Left colon (tissue), 2 donors: ENCODE measurements at regions not wholly inside any gene's neighbourhood (a gene's known extent, or its start where the extent isn't known, plus 50 kb on each side); places are given as distances from the start of the nearest gene placed in this dataset.
A peak's percentile ranks its signal among the peaks of the same experiment; 100 is the strongest.

ENCODE experiments used
- ATAC-seq: fragments of 200-7000 bp; cut with Tn5 transposase; one replicate; pipeline ENCODE4 v1.9.1; 2020; ENCODE audit warnings: mild to moderate bottlenecking, moderate library complexity
- DNase-seq, 2 donors: peaks; one replicate each; pipeline ENCODE4 v3.0.0-alpha.2; 2020
- intact Hi-C, 2 donors: fragments of 100-400 bp; cut with DNase I in 1 of 2; cut with micrococcal nuclease in 1 of 2; formaldehyde crosslinking; loops; one replicate each; pipeline versions ENCODE4 v1.11.2 to v1.14.0; 2022; cut with DNase I, micrococcal nuclease
- donor health status: DM: no; HTN: no; CAD: no.
- donor health status: DM: yes; HTN: yes; CAD: no.

GRCh38 chr6:168908887-168909286, 344.8 kb downstream of the THBS2 start:
- intact Hi-C loops: no loop called here
- DNase-seq: no peak
- ATAC-seq: no peak

DNA sequence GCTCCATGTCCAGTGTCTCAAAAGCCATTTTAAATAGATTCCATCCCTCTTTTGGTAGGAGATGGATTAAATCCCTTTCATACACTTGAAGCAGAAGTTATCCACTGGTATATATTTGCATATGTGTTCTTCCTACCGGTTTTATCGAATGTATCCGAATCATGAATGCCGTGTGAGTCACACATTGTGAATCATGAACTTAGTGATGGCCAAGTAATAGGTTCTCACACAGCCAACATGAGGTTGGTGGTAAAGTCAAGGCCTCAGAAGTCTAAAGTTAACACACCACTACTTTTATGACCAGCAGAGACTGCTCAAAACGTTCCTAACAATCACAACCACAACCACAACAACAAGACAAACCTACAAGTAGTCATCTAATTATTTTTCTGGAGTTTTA, 345.5 kb downstream of the THBS2 start:
- intact Hi-C loops: no loop called here
- ATAC-seq: no peak
- DNase-seq: no peak

- ATAC-seq (peak; percentile 85), DNase-seq (no peak)
- intact Hi-C loops: no loop called here
Measured at GRCh38 chr6:168906391-168906790, 347.3 kb downstream of the THBS2 start.

- intact Hi-C loops: no loop called here
- DNase-seq: no peak
- no peak for ATAC-seq
Measured at GRCh38 chr6:168905451-168906090, 348.1 kb downstream of the THBS2 start.

GRCh38 chr6:168903613-168904345, 349.9 kb downstream of the THBS2 start:
- no peak for ATAC-seq
- intact Hi-C loops: no loop called here
- DNase-seq: no peak

- DNase-seq (no peak), ATAC-seq (no peak)
- intact Hi-C loops: no loop called here
Measured at GRCh38 chr6:168902075-168902474, 351.6 kb downstream of the THBS2 start.

- ATAC-seq: no peak
- intact Hi-C loops: no loop called here
Measured at GRCh38 chr6:168901076-168901475, 352.6 kb downstream of the THBS2 start.

DNA sequence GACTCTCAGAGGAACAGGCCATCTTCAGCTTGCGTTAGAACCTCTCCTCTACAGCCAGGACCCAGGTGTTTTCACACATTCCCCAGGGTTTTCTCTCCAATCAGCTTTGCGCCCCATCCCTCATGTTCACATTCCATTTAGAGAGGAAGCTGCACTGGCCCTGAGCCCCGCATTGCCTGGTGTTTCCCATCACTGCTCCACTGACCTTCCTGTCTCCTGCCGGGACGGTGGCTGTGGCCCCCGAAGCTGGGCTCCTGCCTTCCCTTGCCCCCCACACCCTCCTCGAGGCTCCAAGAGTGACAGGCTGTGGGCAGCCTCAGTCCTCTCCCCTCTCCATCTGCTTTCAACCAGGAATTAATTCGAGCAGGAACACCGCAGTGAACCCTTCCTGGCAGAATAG, 357.3 kb downstream of the THBS2 start:
- ATAC-seq (no peak), DNase-seq (no peak)
- intact Hi-C loops: loop anchor here in 1 of 2 donors (10.0 kb wide), 1 partner anchor 628 kb away; no protein-coding TSS in a partner anchor

More at GRCh38 chr6:168901076-168901475, 352.6 kb downstream of the THBS2 start:
- DNase-seq: no peak

- DNase-seq (peak; percentile 81 to 90), ATAC-seq (peak; percentile 95)
- intact Hi-C loops: loop anchor here in 1 of 2 donors (10.0 kb wide), 1 partner anchor 630 kb away; no protein-coding TSS in a partner anchor
Measured at GRCh38 chr6:168895102-168895812, 358.4 kb downstream of the THBS2 start.

- DNase-seq (no peak), ATAC-seq (no peak)
- intact Hi-C loops: loop anchor here in 1 of 2 donors (10.0 kb wide), 1 partner anchor 633 kb away; no protein-coding TSS in a partner anchor
Measured at GRCh38 chr6:168892031-168892430, 361.6 kb downstream of the THBS2 start.

GRCh38 chr6:168890981-168891365, 362.7 kb downstream of the THBS2 start:
- ATAC-seq: no peak
- intact Hi-C loops: loop anchor here in 1 of 2 donors (10.0 kb wide), 1 partner anchor 634 kb away; no protein-coding TSS in a partner anchor

DNA sequence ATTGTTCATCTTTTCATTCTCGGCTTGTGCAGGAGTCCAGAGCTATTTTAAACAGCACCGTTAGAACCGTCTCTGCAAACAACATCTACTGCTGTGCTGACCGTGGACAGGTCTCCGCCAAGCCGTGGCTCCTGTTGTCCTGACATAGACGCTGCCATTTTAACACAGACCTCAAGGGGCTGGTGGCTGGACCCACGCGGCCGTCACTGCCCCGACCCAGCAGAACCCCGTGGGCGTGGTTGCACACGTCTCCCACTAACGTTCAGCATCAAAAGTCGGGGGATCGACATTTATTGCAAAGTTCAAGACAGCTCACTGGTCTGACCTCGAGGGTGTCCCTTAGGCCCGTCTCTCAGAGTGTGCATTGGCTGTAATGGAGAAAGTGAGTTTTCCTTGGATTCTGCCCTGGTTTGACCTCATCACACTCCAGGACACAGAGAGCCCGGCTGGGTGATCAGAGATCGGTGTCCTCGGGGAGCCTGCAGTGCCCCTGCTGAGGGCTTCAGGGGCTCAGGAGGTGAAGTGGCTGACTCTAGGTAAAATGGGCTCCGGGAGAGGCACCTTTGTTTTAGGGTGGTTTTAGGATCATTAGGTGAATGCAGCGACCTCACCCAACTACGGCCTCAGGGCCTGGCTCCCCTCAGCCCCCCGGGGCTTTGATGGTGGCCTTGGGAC, 363.2 kb downstream of the THBS2 start:
- DNase-seq: no peak
- intact Hi-C loops: loop anchor here in 1 of 2 donors (10.0 kb wide), 1 partner anchor 634 kb away; no protein-coding TSS in a partner anchor
- no peak for ATAC-seq

More at GRCh38 chr6:168890981-168891365, 362.7 kb downstream of the THBS2 start:
- DNase-seq: no peak

DNA sequence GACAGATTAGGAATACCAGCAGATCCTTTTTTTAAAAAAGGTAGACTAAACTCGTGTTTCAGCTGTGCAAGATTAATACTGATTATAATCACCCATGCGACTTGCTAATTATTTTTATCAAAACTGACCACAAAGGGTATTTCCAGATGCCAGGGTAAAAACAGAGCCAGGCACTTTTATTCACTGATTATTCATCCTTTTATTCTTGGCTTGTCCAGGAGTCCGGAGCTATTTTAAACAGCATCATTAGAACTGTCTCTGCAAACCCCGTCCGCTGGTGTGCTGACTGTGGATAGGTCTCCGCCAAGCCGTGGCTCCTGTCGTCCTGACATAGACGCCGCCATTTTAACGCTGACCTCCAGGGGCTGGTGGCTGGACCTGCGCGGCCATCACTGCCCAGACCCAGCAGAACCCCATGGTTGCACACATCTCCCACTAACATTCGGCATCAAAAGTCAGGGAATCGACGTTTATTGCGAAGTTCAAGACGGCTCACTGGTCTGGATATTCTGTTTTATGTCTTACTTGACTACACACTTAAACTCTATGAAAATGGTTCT, 364.8 kb downstream of the THBS2 start:
- intact Hi-C loops: loop anchor here (5.0 kb wide), 2 partner anchors 517 to 522 kb away; no protein-coding TSS in a partner anchor
- ATAC-seq: no peak
- DNase-seq: no peak

DNA sequence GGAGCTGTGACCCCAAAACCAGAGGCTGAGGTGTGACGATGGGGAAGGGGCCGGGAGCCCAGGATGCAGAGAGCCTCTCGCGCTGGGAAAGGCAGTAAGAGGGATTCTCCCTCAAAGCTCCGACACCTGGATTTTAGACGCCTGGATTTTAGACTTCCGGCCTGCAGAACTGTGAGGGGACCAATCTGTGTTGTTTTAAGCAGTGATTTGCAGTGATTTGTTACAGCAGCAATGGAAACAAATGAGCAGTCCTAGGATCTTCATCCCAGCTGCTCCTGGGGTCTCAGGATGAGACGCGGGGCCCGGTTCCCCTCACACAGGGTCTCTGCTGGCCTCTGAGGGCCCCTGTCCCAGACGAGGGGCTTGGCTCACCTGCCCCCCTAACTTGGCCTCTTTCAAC, 365.5 kb downstream of the THBS2 start:
- DNase-seq (no peak), ATAC-seq (no peak)
- intact Hi-C loops: loop anchor here (5.0 kb wide), 2 partner anchors 516 to 521 kb away; no protein-coding TSS in a partner anchor

GRCh38 chr6:168887621-168888020, 366.0 kb downstream of the THBS2 start:
- no peak for ATAC-seq
- no peak for DNase-seq
- intact Hi-C loops: loop anchor here (5.0 kb wide), 2 partner anchors 515 to 520 kb away; no protein-coding TSS in a partner anchor

DNA sequence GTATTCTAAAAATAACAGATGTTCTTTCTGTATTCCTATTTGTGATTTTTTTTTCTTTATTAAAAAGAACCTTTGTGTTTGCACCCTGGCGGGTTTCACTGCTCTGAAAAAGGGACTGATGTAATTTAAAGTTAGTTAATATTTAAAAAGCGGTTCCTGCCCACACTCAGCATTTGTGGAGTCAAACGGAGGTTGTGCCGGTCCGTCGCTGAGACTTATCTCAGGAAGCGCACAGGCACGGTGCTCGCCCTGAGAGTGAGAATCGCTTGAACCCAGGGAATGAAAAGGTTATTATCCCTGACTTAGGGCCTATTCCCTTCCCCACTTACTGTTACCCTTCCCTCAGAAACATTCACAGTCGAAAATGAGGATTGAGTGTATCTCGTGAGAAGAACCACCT, 366.7 kb downstream of the THBS2 start:
- DNase-seq (no peak), ATAC-seq (no peak)
- intact Hi-C loops: loop anchor here (5.0 kb wide), 2 partner anchors 515 to 520 kb away; no protein-coding TSS in a partner anchor

DNA sequence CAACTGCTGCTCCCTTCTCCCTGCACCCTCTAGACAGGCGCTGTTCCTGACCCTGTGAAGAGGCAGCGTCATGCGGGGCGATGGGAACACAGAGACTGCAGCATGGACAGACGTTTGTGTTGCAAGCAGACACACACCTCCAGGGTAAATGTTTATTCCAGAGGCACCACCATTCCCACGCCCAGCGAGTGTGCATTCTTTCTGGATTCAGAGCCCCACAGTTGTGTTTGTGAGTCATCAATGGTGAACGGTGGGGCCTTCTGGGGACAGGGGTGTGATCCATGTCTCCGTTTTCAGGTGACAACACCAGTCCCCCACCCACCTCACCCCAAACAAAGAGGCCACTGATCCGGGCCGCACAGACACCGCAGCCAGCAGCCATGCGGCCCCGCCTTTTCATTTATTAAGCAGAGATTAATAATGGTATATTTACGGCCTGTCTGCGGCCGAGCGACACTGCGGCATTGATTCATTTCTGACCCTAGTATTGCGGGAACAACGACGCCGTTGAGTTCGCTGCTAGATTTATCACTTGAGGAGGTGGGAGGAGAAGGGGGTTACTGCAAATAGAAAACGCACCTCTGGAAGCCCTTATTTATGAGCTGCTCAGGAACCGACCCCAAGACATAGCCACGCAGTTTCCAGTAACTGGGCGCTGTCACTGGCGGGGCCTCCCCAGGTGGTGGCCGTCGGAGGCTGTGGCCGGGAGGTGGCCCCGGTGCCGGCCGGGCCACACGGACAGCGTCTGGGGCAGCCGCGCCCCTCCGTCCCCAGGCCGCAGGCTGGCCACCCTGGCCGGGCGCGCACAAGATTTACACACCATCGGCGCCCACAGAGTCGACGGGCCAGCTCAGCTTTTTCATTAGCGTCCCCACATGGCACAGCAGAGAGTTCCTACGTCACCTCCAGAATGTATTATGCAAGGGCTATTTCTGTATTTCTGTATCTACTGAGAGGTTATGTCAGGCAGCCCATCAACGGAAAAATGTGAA, 367.6 kb downstream of the THBS2 start:
- intact Hi-C loops: loop anchor here (5.0 kb wide), 2 partner anchors 514 to 519 kb away; no protein-coding TSS in a partner anchor
- ATAC-seq (no peak), DNase-seq (no peak)
